B cell (primary cell): ENCODE measurements at regions not wholly inside any gene's neighbourhood (a gene's known extent, or its start where the extent isn't known, plus 50 kb on each side); places are given as distances from the start of the nearest gene placed in this dataset.

Source experiments
- EZH2 ChIP-seq: IDR thresholded peaks from 2 replicates; pipeline ENCODE4 v1.6.1; 2012; ENCODE audit warnings: borderline replicate concordance, low read depth, mild to moderate bottlenecking, moderate library complexity, low read length; ENCODE audit not compliant: insufficient read depth, poor library complexity, severe bottlenecking
- TF ChIP-seq, protein P1 (sequence below): fragments of 200-600 bp; IDR thresholded peaks from one replicate; pipeline ENCODE4 v1.8.0; 2022; ENCODE audit warnings: antibody characterized with exemption, mild to moderate bottlenecking

DNA sequence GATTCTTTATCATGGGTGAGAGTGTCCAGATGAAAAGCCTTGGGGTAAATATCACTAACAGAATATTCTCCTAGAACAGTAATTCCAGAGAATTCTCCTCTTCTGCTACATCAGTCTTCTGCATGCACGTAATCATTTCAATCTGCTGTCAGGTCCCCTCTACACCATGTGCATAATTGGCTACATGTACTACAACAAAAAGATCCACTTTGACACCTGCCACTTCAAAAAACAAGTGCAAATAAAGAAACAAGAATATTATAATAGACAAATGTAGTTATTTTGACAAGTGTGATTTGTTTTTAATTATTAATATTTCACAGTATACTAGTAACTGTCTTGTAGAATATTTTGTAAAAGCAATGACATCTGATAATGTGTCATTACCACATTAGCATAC lies 154.2 kb downstream of the SAMD5 start:
- TF ChIP-seq, protein P1, sequence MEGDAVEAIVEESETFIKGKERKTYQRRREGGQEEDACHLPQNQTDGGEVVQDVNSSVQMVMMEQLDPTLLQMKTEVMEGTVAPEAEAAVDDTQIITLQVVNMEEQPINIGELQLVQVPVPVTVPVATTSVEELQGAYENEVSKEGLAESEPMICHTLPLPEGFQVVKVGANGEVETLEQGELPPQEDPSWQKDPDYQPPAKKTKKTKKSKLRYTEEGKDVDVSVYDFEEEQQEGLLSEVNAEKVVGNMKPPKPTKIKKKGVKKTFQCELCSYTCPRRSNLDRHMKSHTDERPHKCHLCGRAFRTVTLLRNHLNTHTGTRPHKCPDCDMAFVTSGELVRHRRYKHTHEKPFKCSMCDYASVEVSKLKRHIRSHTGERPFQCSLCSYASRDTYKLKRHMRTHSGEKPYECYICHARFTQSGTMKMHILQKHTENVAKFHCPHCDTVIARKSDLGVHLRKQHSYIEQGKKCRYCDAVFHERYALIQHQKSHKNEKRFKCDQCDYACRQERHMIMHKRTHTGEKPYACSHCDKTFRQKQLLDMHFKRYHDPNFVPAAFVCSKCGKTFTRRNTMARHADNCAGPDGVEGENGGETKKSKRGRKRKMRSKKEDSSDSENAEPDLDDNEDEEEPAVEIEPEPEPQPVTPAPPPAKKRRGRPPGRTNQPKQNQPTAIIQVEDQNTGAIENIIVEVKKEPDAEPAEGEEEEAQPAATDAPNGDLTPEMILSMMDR = no peak
- no peak for TF ChIP-seq EZH2
